ENCODE measurements at regions not wholly inside any gene's neighbourhood (a gene's known extent, or its start where the extent isn't known, plus 50 kb on each side); places are given as distances from the start of the nearest gene placed in this dataset.

DNA sequence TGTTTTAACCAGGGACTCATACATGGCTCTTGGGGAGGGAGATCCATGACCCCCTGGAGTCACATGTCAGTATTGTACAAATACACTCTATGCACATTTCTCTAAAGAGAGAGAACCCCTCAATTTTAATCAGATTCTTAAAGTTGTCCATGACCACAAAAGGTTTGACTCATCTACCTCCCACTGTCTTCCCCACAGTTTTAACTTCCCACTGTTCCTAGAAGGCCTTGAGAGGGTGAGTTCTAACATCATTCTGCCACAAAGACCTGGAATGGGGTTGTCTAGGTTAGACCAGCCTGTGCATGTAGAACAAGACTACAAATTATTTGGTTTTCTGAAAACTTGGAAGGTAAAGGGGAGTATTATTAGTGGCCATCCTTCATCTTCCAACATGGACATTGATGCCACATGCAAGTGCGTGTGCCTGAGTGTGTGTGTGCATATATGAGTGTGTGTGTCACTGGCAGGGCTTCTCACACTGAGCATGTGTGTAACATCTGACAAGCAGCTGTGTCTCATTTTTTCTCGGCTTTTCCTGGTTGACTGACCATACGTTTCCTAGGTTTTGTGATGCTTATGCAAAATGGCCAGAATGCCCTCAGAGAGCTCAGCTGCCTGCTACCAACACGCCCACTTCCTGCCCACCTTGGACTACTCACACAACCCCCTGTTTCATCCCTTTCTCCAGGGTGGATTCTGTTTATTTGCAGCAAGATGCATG lies 94.6 kb upstream of the LGALSL start:
- peak; percentile 65 for FAIRE-seq
- DNase-seq (ENCODE audit: extremely low spot score, insufficient read length, low read depth): no peak

DNA sequence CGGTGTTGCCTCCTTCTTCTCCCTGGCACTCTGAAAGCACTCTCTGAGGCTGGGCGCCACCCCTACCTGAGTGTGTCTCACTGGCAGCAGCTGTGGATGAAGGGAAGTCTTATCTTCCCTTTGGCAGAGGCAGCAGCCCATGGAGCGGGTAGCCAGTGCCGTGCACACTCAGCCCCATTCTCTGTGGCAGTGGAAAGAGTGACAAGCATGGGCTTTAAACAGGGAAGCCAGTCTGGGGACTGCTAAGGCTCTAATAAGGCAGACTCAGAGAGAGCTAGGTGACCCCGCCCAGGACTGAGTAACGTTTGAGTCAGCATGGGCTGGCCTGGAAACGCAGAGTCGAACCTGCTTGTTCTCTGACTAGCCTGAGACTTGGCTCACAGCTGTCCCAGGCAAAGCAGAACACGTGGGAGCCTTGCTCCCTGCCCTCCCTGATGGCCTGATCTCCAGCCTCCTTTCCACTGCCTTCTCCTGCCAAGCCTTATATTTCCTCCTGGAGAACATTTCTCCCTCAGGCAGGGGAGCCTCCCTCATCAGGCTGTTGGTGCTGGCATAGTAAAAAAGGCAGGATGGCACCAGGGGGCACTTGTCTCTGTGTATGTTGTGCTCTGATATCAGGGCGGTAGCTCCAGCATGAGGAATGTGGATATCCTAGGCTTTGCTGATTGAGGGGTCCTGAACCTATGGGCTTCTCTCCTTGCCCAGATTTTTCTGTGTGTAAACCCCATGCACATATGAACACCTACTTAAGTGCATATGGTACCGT lies 93.9 kb upstream of the LGALSL start:
- FAIRE-seq: peak; percentile 67
- peak; percentile 15 for DNase-seq (ENCODE audit: extremely low spot score, insufficient read length, low read depth)

DNA sequence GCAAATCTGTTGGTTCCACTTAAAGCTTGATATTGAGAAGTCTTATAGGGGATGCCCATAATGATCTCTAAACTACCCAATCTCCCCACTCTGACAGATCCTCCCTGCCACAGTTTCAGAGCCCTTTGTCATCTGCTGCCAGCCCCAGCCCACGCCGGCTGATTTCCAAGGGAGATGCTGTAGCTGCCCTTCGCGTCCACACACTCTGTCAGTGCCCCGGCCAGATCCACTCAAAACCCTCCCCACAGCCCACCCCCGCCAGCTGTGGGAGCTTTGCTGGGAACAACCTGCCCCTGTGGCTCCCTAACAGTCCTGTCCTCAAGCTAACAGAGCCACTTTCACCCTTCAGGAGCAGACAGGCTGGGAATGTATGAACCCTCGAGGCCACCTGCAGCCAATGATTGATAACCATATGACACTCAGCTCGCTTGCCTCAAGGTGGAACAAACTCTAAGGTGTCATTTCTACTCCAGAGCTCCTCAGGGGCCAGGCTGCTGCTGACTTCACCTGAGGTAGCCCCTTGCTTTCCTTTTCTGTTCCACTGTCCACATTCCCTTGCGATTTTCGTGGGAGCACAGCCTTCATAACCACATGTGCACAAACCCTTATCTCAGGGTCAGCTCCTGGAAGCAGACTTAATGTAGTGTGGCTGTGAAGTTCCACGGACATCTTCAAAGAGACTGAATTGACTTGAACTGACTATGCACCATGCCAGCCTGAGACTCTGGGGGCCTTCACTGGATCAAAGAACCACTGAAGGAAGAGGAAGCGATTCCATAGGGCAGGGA lies 92.6 kb upstream of the LGALSL start:
- FAIRE-seq: no peak
- no peak for DNase-seq (ENCODE audit: extremely low spot score, insufficient read length, low read depth)

DNA sequence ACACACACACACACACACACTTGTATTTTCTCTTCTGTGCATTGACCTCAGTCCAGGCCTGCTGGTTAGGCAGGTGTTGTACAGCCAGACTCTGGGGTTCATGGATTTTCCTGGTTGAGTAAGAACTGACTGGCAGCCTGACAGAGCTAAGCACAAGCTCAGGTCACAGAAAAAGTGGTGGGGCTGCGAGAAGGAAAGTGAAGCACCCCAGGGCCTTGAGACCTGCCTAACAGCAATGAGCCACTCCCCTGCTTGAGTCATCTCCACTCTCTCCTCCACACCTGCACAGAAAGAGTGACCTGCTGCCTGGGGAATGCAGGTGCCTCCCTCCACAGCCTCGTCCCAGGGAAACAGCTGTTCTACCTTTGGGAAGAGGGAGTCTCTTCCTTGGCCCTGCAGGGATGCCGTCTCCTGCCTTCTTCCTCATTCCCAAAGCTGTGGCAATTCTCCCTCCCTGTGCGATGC lies 91.4 kb upstream of the LGALSL start:
- no peak for FAIRE-seq
- DNase-seq (ENCODE audit: extremely low spot score, insufficient read length, low read depth): no peak

DNA sequence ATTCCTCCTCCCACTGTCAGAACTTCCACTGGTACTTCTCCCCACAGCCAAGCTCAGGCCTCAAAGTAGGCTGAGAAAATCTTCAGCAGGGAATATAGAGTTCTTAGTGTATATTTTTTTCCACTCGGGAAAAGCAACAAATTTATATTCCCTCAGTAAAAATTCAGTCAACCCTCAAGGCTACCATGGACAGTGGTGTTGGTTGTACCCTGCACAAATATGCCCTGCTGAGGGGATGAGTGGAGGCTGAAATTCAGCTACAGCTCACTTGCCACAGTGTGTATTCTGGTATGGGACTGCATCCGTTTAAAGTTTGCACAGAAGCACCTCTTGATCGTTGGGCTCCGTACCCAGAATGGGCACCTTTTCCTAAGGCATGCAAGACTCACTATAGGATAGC lies 90.8 kb upstream of the LGALSL start:
- DNase-seq (ENCODE audit: extremely low spot score, insufficient read length, low read depth): no peak
- FAIRE-seq: no peak

DNA sequence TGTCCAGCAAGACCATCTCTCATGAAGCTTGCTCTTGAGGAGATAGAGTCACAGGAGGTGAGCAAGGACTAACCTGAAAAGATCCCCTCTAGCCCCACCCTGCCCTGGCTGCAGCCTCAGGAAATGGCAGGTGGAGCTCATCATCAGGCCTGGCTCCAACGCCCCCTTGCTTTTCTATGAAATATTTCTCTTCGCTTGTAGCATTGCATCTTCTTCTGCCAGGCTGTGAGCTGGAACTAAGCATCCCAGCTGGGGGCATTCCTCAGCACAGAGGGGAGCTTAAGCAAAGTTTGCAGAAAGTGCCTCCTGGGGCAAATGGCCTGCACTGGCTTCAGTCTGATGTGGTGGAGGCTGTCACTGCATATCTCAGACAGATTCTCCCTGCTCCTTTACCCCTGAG lies 90.1 kb upstream of the LGALSL start:
- DNase-seq (ENCODE audit: extremely low spot score, insufficient read length, low read depth): no peak
- no peak for FAIRE-seq

DNA sequence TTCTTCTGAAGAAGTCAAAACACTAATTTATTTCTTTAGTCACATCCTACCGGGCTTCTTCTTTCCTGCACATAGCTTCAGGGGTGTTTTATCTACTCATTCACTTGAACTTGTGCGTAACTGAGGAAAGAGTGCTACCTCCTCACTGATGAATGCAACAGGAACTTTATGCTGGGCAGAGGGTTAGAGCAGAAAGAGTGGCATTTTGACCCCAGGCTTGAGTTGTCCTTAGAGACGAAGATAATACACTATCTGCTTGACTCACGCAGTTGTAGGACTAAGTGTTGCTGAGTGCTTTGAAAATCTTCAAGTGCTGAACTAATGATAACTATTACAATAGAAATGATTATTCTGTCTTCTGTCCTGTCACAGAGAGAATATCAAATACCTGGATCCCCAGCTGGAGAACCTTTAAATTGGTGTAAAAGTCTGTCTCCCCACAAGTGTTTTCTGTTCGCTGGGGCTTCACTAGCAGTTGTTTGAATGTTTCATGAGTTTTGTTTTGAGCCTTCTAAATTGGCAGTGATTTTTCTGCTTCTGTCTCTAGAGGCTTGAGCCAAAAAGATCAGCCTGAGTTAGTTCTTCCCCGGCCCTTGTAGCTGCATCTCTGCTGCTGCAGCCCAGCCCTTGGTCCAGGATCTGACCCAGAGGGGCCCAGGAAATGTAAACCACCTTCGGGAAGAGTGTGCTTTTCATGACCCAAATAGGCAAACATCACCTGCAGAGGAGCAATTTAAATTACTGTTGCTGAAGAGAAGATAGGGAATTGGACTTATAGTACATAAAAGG lies 86.3 kb upstream of the LGALSL start:
- DNase-seq (ENCODE audit: extremely low spot score, insufficient read length, low read depth): no peak
- no peak for FAIRE-seq

DNA sequence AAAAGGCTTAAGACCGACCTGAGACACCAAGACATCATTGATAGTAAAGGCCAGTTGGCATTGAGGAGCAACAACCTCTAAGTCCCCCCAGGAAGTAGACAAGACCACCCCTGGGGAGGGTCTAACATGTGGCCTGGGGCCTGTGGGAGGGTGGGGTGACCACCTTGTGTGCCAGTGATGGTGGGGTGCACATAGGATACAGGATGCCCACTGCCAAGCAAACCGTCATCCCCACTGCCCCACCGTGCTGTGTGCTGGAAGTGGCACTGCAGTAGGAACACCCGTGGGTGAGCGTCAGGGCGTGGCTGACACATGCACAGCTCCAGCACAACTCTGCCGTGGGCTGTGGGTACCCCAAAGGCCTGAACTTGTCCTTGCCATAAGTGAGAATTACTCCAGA lies 84.3 kb upstream of the LGALSL start:
- no peak for FAIRE-seq
- DNase-seq (ENCODE audit: extremely low spot score, insufficient read length, low read depth): no peak

DNA sequence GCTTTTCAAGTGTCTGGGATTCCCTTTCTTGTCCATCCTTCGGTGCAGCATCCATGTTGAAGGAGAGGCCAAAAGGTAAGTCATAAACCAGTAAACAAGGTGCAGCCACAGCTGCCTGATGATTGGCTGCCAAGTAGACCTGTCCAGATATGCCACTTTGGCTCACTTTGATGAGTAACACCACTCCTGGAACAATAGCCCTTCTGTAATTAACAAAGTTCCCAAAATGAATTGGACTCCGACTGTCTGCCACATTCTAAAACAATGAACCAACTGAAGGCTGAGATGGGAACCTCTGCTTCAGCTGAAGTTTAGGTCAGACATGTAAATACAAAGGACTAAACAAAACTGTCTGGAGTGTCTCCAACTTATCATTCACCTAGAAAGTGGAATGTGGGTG lies 82.2 kb upstream of the LGALSL start:
- DNase-seq (ENCODE audit: extremely low spot score, insufficient read length, low read depth) (no peak), FAIRE-seq (no peak)

DNA sequence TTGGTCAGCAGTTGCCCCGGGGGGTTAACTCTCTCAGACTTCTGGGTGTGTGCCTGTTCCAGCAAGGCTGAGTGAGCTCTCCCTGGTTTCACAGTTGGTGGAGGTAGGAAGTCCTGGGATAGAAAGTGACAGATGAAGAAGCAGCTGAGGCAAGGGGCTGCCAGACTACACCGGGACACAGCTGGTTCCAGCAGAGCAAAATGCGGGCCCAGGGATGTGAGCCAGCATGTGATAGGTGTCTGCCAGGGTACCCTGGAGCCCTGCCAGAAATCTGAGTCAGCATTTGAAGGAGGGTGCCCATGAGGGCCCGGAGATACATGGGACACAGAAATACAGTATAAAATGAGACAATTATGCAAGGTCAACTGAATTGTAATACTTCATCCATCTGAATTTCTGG lies 79.3 kb upstream of the LGALSL start:
- no peak for FAIRE-seq

DNA sequence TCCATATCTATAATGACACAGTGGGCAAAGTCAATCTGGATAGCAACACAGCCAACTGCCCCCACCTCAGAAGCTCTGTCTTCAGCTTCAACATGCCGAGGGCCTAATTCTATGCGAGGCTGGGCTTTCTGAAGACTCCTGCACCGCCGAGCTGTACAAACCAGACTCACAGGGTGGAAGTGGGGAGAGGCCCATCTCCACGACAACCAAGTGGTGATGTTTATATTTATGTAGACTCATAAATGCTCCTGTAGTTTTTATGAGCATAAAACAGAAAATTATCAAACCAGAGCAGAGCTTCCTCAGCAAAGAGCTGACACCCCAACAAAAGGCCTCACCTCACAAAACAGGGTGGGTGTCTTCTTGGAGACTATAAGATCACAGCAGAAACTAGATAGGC lies 77.0 kb upstream of the LGALSL start:
- FAIRE-seq: no peak
- no peak for DNase-seq (ENCODE audit: extremely low spot score, insufficient read length, low read depth)

More for the DNA sequence above, 79.3 kb upstream of the LGALSL start:
- no peak for DNase-seq (ENCODE audit: extremely low spot score, insufficient read length, low read depth)

DNA sequence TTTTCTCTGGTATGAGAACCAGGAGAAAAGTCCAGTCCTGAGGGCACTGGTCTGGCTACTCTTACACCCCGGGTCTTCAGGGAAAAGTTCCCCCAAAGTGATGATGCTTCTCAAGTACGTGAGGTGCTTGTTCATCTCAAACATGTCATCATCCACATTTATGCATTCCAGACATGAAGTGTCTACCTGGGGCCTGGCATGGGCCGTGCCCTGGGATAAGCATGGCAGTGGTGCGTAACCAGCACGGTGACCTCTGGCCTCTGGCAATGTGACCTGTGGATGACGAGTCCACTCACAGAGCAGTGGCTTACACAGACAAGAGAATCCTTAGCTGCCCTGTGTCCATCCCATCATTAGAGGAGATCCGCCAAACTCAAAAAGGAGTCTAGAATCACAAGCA lies 74.8 kb upstream of the LGALSL start:
- FAIRE-seq: no peak
- DNase-seq (ENCODE audit: extremely low spot score, insufficient read length, low read depth): no peak

DNA sequence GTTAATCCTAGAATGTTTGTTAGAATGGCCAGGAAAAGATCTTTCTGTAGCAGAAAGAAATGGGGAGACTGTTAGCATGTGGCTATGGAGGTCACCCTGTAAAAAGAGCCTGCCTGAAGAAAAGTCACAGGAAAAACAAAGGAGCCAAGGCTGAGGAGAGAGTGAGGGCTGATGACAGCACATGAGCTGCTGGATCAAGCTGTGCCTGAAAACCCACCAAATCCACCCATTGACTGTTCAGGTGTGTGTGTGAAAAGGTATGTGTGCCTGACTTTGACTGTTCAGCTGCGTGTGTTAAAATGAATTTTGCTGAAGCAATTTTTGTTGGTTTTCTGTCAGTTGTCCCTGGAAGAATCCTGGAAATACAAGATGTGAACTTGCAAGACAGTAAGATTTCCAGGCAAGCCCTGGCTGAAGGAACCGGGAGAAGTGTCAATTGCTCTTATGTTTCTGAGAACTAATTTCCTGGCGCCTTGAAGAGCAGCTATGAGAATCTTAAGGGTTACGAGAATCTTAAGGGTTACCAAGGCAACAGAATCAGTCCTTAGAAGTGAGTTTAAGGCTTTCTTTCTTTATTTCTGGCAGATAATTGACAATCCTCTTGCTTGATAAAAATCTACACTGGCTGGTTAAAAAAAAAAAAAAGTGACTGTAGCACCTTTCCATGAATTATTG lies 73.0 kb upstream of the LGALSL start:
- FAIRE-seq (no peak), DNase-seq (ENCODE audit: extremely low spot score, insufficient read length, low read depth) (no peak)

DNA sequence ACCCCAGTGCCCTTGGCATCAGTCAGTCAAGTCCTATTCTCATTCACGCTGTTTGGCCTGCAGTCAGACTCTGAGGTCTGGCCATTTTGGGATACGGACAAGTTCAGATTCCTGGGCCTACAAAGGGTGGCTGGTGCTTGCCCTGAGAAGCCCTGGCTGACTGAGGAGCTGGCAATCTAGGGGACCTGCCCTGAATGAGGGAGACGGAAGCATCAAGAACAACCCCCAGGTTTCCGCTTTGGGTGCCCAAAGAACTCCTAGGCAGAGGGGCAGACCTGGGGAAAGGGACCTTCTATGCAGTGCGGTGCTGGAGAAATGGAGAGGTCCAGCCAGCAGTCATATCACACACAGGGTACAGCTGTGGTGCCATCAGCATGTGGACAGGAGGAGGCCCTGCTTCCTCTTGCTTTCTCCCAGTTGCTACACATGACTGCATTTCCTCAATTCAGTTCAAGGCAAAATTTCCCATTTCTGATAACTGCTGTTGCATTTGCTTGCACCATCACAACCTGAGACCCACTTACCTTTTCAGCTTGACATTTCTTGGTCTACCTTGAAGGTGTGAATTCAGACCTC lies 70.9 kb upstream of the LGALSL start:
- DNase-seq (ENCODE audit: extremely low spot score, insufficient read length, low read depth) (no peak), FAIRE-seq (no peak)

DNA sequence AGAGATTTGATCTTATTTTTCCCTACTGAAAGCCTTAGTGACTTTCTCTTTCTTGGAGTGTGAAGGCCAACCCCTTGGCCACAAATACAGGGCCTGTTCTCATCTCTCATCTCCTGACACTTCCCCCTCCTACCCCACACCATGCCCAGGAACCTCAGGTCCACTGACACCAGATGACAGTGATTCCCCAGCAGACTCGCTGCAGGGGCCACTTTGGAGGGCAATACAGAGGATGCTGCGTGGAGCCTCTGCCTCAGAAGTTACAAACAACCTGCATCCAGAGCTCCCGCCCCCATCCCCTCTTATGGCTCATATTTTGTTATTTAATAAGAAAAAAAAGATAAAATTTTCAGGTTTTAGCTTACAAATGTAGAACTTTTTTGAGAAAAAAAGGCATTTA lies 70.1 kb upstream of the LGALSL start:
- FAIRE-seq (no peak), DNase-seq (ENCODE audit: extremely low spot score, insufficient read length, low read depth) (no peak)

DNA sequence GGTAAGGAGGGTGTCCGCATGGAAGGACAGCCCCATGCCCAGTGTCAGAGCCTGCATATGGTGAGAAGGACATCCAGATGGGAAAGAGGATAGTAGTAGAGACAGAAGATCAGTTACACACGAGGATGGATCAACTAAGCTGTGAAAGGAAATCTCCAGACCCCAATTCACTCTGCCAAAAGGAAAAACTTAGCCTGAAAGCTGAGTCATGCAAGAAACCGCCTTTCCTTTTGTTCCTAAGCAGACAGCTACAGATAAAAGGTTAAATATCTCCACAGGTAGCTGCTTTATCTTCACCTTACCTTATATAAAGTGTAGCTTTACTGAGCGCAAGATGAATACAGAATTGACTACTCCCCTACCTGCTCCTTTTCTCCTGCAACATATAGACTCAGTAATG lies 67.3 kb upstream of the LGALSL start:
- DNase-seq (ENCODE audit: extremely low spot score, insufficient read length, low read depth) (no peak), FAIRE-seq (no peak)

DNA sequence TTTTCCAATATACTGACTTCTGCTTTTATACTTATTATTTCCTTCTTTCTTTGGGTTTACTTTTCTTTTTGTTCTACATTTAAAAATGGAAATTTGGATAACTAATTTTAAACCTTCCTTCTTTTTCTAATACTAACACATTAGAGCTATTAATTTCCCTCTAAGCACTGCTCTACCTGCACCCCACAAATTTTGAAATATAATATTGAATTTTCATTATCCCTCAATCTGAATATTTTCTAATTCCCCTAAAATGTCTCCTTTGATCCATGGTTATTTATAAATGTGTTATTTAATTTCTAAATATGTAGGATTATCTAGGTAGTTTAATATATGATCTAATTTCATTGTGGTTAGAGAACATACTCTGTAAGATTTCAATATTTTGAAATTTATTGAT lies 63.4 kb upstream of the LGALSL start:
- DNase-seq (ENCODE audit: extremely low spot score, insufficient read length, low read depth): no peak
- no peak for FAIRE-seq

DNA sequence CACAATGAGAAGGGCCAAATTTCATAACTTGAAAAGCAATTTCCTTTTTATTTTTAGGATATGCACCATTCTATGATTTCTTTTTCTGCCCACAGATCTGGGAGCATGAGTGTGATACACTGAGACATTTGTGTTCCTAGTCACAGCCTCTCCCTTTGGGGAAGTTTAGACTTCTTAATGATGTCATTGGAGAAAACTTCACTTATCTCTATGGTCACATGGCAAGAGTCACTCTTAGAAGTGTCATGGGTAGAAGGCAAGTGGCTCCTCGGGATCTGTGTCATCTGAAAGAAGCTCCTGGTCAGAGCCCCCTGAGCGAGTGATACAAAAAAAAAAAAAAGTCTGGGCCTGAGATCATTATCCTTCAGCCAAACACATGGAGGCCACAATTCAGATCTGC lies 62.5 kb upstream of the LGALSL start:
- FAIRE-seq (no peak), DNase-seq (ENCODE audit: extremely low spot score, insufficient read length, low read depth) (no peak)

DNA sequence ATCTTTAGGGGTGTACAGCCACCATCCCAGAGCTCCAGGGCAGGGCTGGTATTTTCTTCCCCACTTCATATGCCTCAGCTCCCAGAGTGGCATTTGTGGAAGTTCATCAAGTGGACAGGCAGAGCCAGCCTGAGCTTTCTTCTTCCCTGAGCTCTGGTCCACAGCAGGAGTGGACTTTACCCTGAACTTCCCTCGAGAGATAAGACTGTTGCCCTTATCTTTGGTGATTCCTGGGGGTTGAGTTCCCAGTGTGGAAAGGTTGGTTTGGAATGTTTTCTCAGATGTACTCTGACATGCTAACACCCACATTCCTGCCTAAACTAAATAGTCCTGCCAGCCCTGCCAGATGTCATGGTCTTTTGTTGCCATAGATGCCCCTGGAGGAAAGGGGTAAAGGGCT lies 62.0 kb upstream of the LGALSL start:
- FAIRE-seq: no peak
- no peak for DNase-seq (ENCODE audit: extremely low spot score, insufficient read length, low read depth)
